Endothelial cell (in vitro differentiated cells): ENCODE measurements at regions not wholly inside any gene's neighbourhood (a gene's known extent, or its start where the extent isn't known, plus 50 kb on each side); places are given as distances from the start of the nearest gene placed in this dataset.
A peak's percentile ranks its signal among the peaks of the same experiment; 100 is the strongest.

Experiments
- DNase-seq: peaks from one replicate; pipeline ENCODE4 v3.0.0; 2021; ENCODE audit warnings: low spot score
- H3K27ac Mint-ChIP-seq: one replicate; pipeline ENCODE4 v1.8.0; 2021; ENCODE audit warnings: mixed read lengths, inconsistent platforms; ENCODE audit not compliant: unreplicated experiment
- H3K27me3 Mint-ChIP-seq: one replicate; pipeline ENCODE4 v1.8.0; 2021; ENCODE audit warnings: mild to moderate bottlenecking, moderate library complexity, mixed read lengths, inconsistent platforms; ENCODE audit not compliant: unreplicated experiment
- H3K36me3 Mint-ChIP-seq: one replicate; pipeline ENCODE4 v1.8.0; 2021; ENCODE audit warnings: mild to moderate bottlenecking, low read depth, mixed read lengths, inconsistent platforms; ENCODE audit not compliant: unreplicated experiment
- H3K4me1 Mint-ChIP-seq: one replicate; pipeline ENCODE4 v1.8.0; 2021; ENCODE audit warnings: mild to moderate bottlenecking, mixed read lengths, inconsistent platforms; ENCODE audit not compliant: unreplicated experiment
- H3K4me3 Mint-ChIP-seq: one replicate; pipeline ENCODE4 v1.8.0; 2021; ENCODE audit warnings: mild to moderate bottlenecking, mixed read lengths, inconsistent platforms; ENCODE audit not compliant: unreplicated experiment
- H3K9me3 Mint-ChIP-seq: one replicate; pipeline ENCODE4 v1.8.0; 2021; ENCODE audit warnings: mixed read lengths, inconsistent platforms; ENCODE audit not compliant: unreplicated experiment
- CTCF ChIP-seq: fragments of 200-600 bp; sonication (generic); IDR thresholded peaks from one replicate; pipeline ENCODE4 v1.5.0; 2021; ENCODE audit warnings: antibody characterized with exemption; ENCODE audit not compliant: unreplicated experiment

GRCh38 chr14:57013987-57014386 is 203.7 kb upstream of the OTX2 start:
- no peak for DNase-seq
- Mint-ChIP-seq H3K27ac (no peak overlapping the region), H3K9me3 (peaks cover 4% of the 10 kb centered on the region), H3K4me3 (no peak overlapping the region), H3K4me1 (peaks cover 11% of the 10 kb centered on the region), H3K27me3 (peaks cover 5% of the 10 kb centered on the region), H3K36me3 (peaks cover 4% of the 10 kb centered on the region)
- TF ChIP-seq CTCF = no peak

- H3K4me3 Mint-ChIP-seq = no peak overlapping the region
- H3K27ac Mint-ChIP-seq = peak overlapping the region; percentile 89
- H3K36me3 Mint-ChIP-seq = peaks cover 4% of the 10 kb centered on the region
- H3K27me3 Mint-ChIP-seq = peaks cover 5% of the 10 kb centered on the region
- DNase-seq = peak; percentile 33
- no peak for TF ChIP-seq CTCF
- H3K4me1 Mint-ChIP-seq = peaks cover 20% of the 10 kb centered on the region
- H3K9me3 Mint-ChIP-seq = peaks cover 4% of the 10 kb centered on the region
Measured at GRCh38 chr14:57009585-57010515, 199.6 kb upstream of the OTX2 start.

GRCh38 chr14:57008534-57008933 is 198.3 kb upstream of the OTX2 start:
- no peak for TF ChIP-seq CTCF
- peaks cover 3% of the 10 kb centered on the region for H3K36me3 Mint-ChIP-seq
- no peak overlapping the region for H3K27ac Mint-ChIP-seq
- H3K4me3 Mint-ChIP-seq = no peak overlapping the region
- H3K27me3 Mint-ChIP-seq = peaks cover 4% of the 10 kb centered on the region
- H3K9me3 Mint-ChIP-seq = peaks cover 2% of the 10 kb centered on the region
- peaks cover 20% of the 10 kb centered on the region for H3K4me1 Mint-ChIP-seq
- no peak for DNase-seq

DNA sequence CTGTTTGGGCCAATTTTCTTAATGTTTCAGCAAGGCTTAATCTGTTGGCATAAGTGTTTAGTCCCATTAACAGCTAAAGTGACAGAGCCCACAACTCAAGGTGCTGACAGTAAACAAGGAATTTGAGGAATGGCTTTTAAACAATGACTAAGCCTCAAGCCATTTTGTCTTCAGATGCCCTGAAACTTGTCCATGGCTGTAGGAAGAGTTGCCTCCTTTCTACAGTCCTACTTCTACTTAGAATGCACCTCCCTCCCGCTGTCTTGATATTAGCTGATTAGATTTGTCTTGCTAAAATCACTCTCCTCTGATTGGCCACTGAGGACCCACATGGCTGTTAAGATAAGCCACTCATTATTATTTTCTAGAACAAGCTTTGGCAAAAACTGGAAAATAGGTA is 188.4 kb upstream of the OTX2 start:
- Mint-ChIP-seq H3K4me3 (no peak overlapping the region), H3K27ac (no peak overlapping the region), H3K27me3 (no peaks in the 10 kb centered on the region), H3K4me1 (peaks cover 10% of the 10 kb centered on the region), H3K36me3 (peaks cover 3% of the 10 kb centered on the region), H3K9me3 (no peaks in the 10 kb centered on the region)
- DNase-seq = no peak
- TF ChIP-seq CTCF = no peak

GRCh38 chr14:56996721-56997399 is 186.6 kb upstream of the OTX2 start:
- Mint-ChIP-seq H3K27ac (no peak overlapping the region), H3K27me3 (peaks cover 1% of the 10 kb centered on the region), H3K4me1 (peaks cover 10% of the 10 kb centered on the region), H3K36me3 (peaks cover 2% of the 10 kb centered on the region), H3K4me3 (no peak overlapping the region), H3K9me3 (no peaks in the 10 kb centered on the region)
- DNase-seq = no peak
- TF ChIP-seq CTCF = no peak
